Left lobe of liver (tissue), 2 donors: ENCODE measurements at regions not wholly inside any gene's neighbourhood (a gene's known extent, or its start where the extent isn't known, plus 50 kb on each side); places are given as distances from the start of the nearest gene placed in this dataset.

Experiments
- ATAC-seq: fragments of 200-7000 bp; cut with Tn5 transposase; one replicate; pipeline ENCODE4 v1.9.1; 2020; ENCODE audit warnings: mild to moderate bottlenecking, moderate library complexity
- DNase-seq: peaks from one replicate; pipeline ENCODE4 v3.0.0-alpha.2; 2020; ENCODE audit warnings: low spot score
- donor health status: DM: no; HTN: no; CAD: no; lungs with moderate emphysema.
- donor health status: DM: no; HTN: yes; CAD: no.

- DNase-seq (no peak), ATAC-seq (no peak)
These were observed 177.5 kb downstream of the ANKRD50 start for GRCh38 chr4:124535003-124535402.

GRCh38 chr4:124536946-124537345 lies 175.6 kb downstream of the ANKRD50 start:
- no peak for ATAC-seq
- no peak for DNase-seq

- ATAC-seq: no peak
- no peak for DNase-seq
These were observed 174.6 kb downstream of the ANKRD50 start for GRCh38 chr4:124537971-124538370.

GRCh38 chr4:124540014-124540413 lies 172.5 kb downstream of the ANKRD50 start:
- DNase-seq (no peak), ATAC-seq (no peak)

- ATAC-seq (no peak), DNase-seq (no peak)
These were observed 170.7 kb downstream of the ANKRD50 start for GRCh38 chr4:124541652-124542420.

- ATAC-seq (no peak), DNase-seq (no peak)
These were observed 156.6 kb downstream of the ANKRD50 start for GRCh38 chr4:124555959-124556358.

GRCh38 chr4:124564121-124564520 lies 148.4 kb downstream of the ANKRD50 start:
- DNase-seq: no peak
- no peak for ATAC-seq

GRCh38 chr4:124565371-124565770 lies 147.2 kb downstream of the ANKRD50 start:
- DNase-seq (no peak), ATAC-seq (no peak)

GRCh38 chr4:124566030-124566429 lies 146.5 kb downstream of the ANKRD50 start:
- DNase-seq (no peak), ATAC-seq (no peak)

- no peak for ATAC-seq
These were observed 139.5 kb downstream of the ANKRD50 start for GRCh38 chr4:124573056-124573455.

GRCh38 chr4:124579896-124580295 lies 132.6 kb downstream of the ANKRD50 start:
- ATAC-seq (no peak), DNase-seq (no peak)

More at GRCh38 chr4:124573056-124573455, 139.5 kb downstream of the ANKRD50 start:
- no peak for DNase-seq

GRCh38 chr4:124583797-124584196 lies 128.7 kb downstream of the ANKRD50 start:
- DNase-seq (no peak), ATAC-seq (no peak)

- DNase-seq (no peak), ATAC-seq (no peak)
These were observed 122.7 kb downstream of the ANKRD50 start for GRCh38 chr4:124589786-124590185.

GRCh38 chr4:124590480-124590879 lies 122.1 kb downstream of the ANKRD50 start:
- DNase-seq (no peak), ATAC-seq (no peak)

GRCh38 chr4:124591637-124592036 lies 120.9 kb downstream of the ANKRD50 start:
- DNase-seq: no peak
- no peak for ATAC-seq

- DNase-seq (no peak), ATAC-seq (no peak)
These were observed 119.0 kb downstream of the ANKRD50 start for GRCh38 chr4:124593494-124593893.

GRCh38 chr4:124594945-124595344 lies 117.6 kb downstream of the ANKRD50 start:
- no peak for ATAC-seq
- no peak for DNase-seq

- no peak for DNase-seq
- no peak for ATAC-seq
These were observed 115.7 kb downstream of the ANKRD50 start for GRCh38 chr4:124596816-124597215.

GRCh38 chr4:124610211-124610610 lies 102.3 kb downstream of the ANKRD50 start:
- ATAC-seq: no peak

More at GRCh38 chr4:124610211-124610610, 102.3 kb downstream of the ANKRD50 start:
- no peak for DNase-seq
